Panc1 (cell line): ENCODE measurements at regions not wholly inside any gene's neighbourhood (a gene's known extent, or its start where the extent isn't known, plus 50 kb on each side); places are given as distances from the start of the nearest gene placed in this dataset.

Experiments
- ATAC-seq: fragments of 200-7000 bp; cut with Tn5 transposase; 2 replicates; pipeline ENCODE4 v1.9.1; 2020; ENCODE audit warnings: mild to moderate bottlenecking, moderate library complexity
- BruUV-seq: library from RNA; stranded (reverse); fragments of 400-500 nt; replicated peaks from 2 replicates; lab custom pipeline; 2021; lab: Mats Ljungman, UMichigan
- CTCF ChIA-PET: fragments of 300-600 bp; sonication (Branson Sonifier 250); formaldehyde crosslinking; loops from one replicate; lab custom pipeline; 2022; ENCODE audit warnings: antibody characterized with exemption; lab: Charles Lee
- POLR2A ChIA-PET: fragments of 300-600 bp; sonication (Branson Sonifier 250); formaldehyde crosslinking; loops from one replicate; lab custom pipeline; 2022; ENCODE audit warnings: antibody characterized with exemption; lab: Charles Lee
- DNase-seq: peaks from one replicate; pipeline ENCODE4 v3.0.0-alpha.2; 2010; ENCODE audit warnings: low read depth, low spot score
- H3K27ac ChIP-seq: 2 replicates; pipeline ENCODE4 v1.5.1; 2011; ENCODE audit warnings: mild to moderate bottlenecking, low read length, inconsistent platforms
- H3K27me3 ChIP-seq: fragments of 200-500 bp; sonication (Bioruptor generic); 2 replicates; pipeline ENCODE4 v1.6.0; 2014; ENCODE audit warnings: low read length, inconsistent platforms; ENCODE audit not compliant: control insufficient read depth, insufficient read depth
- H3K36me3 ChIP-seq: fragments of 200-500 bp; sonication (Bioruptor generic); 2 replicates; pipeline ENCODE4 v1.5.1; 2014; ENCODE audit warnings: inconsistent platforms, mild to moderate bottlenecking, low read length, moderate library complexity; ENCODE audit not compliant: control insufficient read depth, insufficient read depth
- H3K4me1 ChIP-seq: 2 replicates; pipeline ENCODE4 v1.5.1; 2011; ENCODE audit warnings: inconsistent platforms, mild to moderate bottlenecking, low read length, moderate library complexity; ENCODE audit not compliant: control insufficient read depth, insufficient read depth
- H3K4me3 ChIP-seq, 2 experiments: 2 replicates each; pipeline ENCODE4 v1.5.1; 2011 to 2012; ENCODE audit warnings: low read depth in 2 of 2, low read length in 2 of 2, mild to moderate bottlenecking in 2 of 2, inconsistent platforms in 1 of 2, moderate library complexity in 1 of 2
- H3K9me3 ChIP-seq: fragments of 200-500 bp; sonication (Bioruptor generic); 2 replicates; pipeline ENCODE4 v1.5.1; 2014; ENCODE audit warnings: low read depth, mild to moderate bottlenecking, inconsistent platforms, low read length, moderate library complexity; ENCODE audit not compliant: control insufficient read depth, insufficient read depth
- POLR2AphosphoS5 ChIP-seq: IDR thresholded peaks from 2 replicates; pipeline ENCODE4 v1.6.1; 2012; ENCODE audit warnings: mild to moderate bottlenecking, low read depth, low read length, moderate library complexity
- REST ChIP-seq, 2 experiments: IDR thresholded peaks; 2 replicates each; pipeline ENCODE4 v1.6.1; 2011 to 2012; ENCODE audit warnings: low read depth in 2 of 2, control low read depth in 1 of 2, low read length in 1 of 2, mild to moderate bottlenecking in 1 of 2, moderate library complexity in 1 of 2; ENCODE audit not compliant: insufficient read depth in 1 of 2
- SIN3A ChIP-seq: IDR thresholded peaks from 2 replicates; pipeline ENCODE4 v1.6.1; 2012; ENCODE audit warnings: low read depth, mild to moderate bottlenecking, low read length, moderate library complexity, borderline replicate concordance; ENCODE audit not compliant: insufficient read depth
- TCF7L2 ChIP-seq: IDR thresholded peaks from 2 replicates; pipeline ENCODE4 v1.6.1; 2011; ENCODE audit warnings: mild to moderate bottlenecking, low read depth, low read length, inconsistent platforms
- in situ Hi-C: cut with HindIII; loops from 2 replicates; pipeline ENCODE4 v1.10.0; 2016; ENCODE audit warnings: low sequenced_read_pairs, low pct_unique_long_range_greater_than_20kb
- intact Hi-C: fragments of 100-400 bp; cut with micrococcal nuclease; formaldehyde crosslinking; loops from one replicate; pipeline ENCODE4 v1.10.0; 2022; ENCODE audit not compliant: unreplicated experiment
- TF ChIP-seq, protein P1 (sequence below): fragments of 450-650 bp; IDR thresholded peaks from 2 replicates; pipeline ENCODE4 v1.5.1; 2017; ENCODE audit warnings: mild to moderate bottlenecking

DNA sequence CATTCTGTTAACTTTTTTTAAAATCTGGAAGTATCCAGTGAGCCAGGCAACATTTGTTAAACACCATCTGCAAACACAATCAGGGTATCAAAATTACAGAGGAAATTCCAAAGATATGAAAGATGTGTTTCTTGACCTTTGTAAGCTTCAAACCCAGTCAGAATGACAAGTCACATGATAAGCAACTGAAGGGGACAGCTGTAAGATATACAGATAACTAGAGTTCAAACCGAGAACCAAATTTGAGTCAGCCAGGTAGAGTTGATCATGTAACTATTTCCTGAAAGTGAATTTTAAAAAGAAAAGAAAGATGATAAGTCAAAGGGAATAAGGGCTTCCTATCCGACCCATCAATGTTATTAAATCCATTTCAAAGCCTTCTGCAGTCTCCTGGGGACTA is 196.2 kb downstream of the DEPDC1B start:
- no peaks in the 10 kb centered on the region for H3K9me3 ChIP-seq
- no peak overlapping the region for H3K4me3 ChIP-seq
- no peak for TF ChIP-seq REST (IDR thresholded peaks at IDR 0.05; ENCODE audit: insufficient read depth in 1 of 2, low read depth in 2 of 2, low read length in 1 of 2)
- no peak for TF ChIP-seq TCF7L2
- TF ChIP-seq, protein P1, sequence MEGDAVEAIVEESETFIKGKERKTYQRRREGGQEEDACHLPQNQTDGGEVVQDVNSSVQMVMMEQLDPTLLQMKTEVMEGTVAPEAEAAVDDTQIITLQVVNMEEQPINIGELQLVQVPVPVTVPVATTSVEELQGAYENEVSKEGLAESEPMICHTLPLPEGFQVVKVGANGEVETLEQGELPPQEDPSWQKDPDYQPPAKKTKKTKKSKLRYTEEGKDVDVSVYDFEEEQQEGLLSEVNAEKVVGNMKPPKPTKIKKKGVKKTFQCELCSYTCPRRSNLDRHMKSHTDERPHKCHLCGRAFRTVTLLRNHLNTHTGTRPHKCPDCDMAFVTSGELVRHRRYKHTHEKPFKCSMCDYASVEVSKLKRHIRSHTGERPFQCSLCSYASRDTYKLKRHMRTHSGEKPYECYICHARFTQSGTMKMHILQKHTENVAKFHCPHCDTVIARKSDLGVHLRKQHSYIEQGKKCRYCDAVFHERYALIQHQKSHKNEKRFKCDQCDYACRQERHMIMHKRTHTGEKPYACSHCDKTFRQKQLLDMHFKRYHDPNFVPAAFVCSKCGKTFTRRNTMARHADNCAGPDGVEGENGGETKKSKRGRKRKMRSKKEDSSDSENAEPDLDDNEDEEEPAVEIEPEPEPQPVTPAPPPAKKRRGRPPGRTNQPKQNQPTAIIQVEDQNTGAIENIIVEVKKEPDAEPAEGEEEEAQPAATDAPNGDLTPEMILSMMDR, result no peak
- no peak for TF ChIP-seq POLR2AphosphoS5
- no peak for TF ChIP-seq SIN3A
- ATAC-seq, result no peak
- no TSS peak for BruUV-seq
- no peaks in the 10 kb centered on the region for H3K36me3 ChIP-seq
- no peaks in the 10 kb centered on the region for H3K4me1 ChIP-seq
- no peak overlapping the region for H3K27ac ChIP-seq
- intact Hi-C loops, result no loop called here
- in situ Hi-C loops, result no loop called here
- ChIA-PET POLR2A (no interaction called here), CTCF (no interaction called here)
- DNase-seq, result no peak
- H3K27me3 ChIP-seq, result no peaks in the 10 kb centered on the region; the same call in 1 of the 2 replicates

GRCh38 chr5:60497706-60498500 is 202.1 kb downstream of the DEPDC1B start:
- CTCF ChIA-PET, result no interaction called here
- intact Hi-C loops, result no loop called here
- ATAC-seq (no peak), DNase-seq (no peak)
- Histone ChIP-seq H3K9me3 (no peaks in the 10 kb centered on the region), H3K4me3 (no peak overlapping the region), H3K27me3 (no peaks in the 10 kb centered on the region), H3K36me3 (no peaks in the 10 kb centered on the region), H3K27ac (no peak overlapping the region), H3K4me1 (no peaks in the 10 kb centered on the region)
- in situ Hi-C loops, result no loop called here
- BruUV-seq, result no TSS peak
- TF ChIP-seq TCF7L2 (no peak), REST (IDR thresholded peaks at IDR 0.05; ENCODE audit: insufficient read depth in 1 of 2, low read depth in 2 of 2, low read length in 1 of 2) (no peak)
- POLR2A ChIA-PET, result no interaction called here
